B cell (primary cell): ENCODE measurements at regions not wholly inside any gene's neighbourhood (a gene's known extent, or its start where the extent isn't known, plus 50 kb on each side); places are given as distances from the start of the nearest gene placed in this dataset.

Source experiments
- ATAC-seq: fragments of 200-7000 bp; cut with Tn5 transposase; one replicate; pipeline ENCODE4 v1.10.0; 2021; ENCODE audit warnings: low read depth, mild to moderate bottlenecking, moderate number of reproducible peaks, moderate library complexity
- CTCF ChIA-PET: fragments of 350-600 bp; sonication (Branson Sonifier 250); formaldehyde crosslinking; loops from one replicate; lab custom pipeline; 2021; ENCODE audit warnings: antibody characterized with exemption, inconsistent platforms; lab: Charles Lee
- POLR2A ChIA-PET: fragments of 350-600 bp; sonication (Branson Sonifier 250); formaldehyde crosslinking; loops from one replicate; lab custom pipeline; 2021; ENCODE audit warnings: antibody characterized with exemption; lab: Charles Lee
- DNase-seq: peaks from one replicate; pipeline ENCODE4 v3.0.0; 2013
- H2AFZ ChIP-seq: 2 replicates; pipeline ENCODE4 v1.6.1; 2012; ENCODE audit warnings: mild to moderate bottlenecking, low read depth, low read length; ENCODE audit not compliant: insufficient read depth, poor library complexity, severe bottlenecking
- H3K27ac ChIP-seq, 2 donors: 1 replicate in 1 of 2; 2 replicates in 1 of 2; pipeline ENCODE4 v1.5.1; 2012 to 2013; ENCODE audit warnings: low read length in 2 of 2, mild to moderate bottlenecking in 2 of 2, moderate library complexity in 1 of 2
- H3K27me3 ChIP-seq, 4 experiments: fragments of 200-600 bp in 1 of 4; sonication (generic) in 1 of 4; replicated peaks in 1 of 4; 1 replicate in 2 of 4; 2 replicates in 2 of 4; pipeline versions ENCODE4 v1.6.1 to v1.7.0; 2013 to 2016; ENCODE audit warnings: low read length in 3 of 4, mild to moderate bottlenecking in 2 of 4, mixed read lengths in 1 of 4, moderate library complexity in 1 of 4; ENCODE audit not compliant: insufficient read depth in 4 of 4, control insufficient read depth in 3 of 4; ENCODE audit errors: control extremely low read depth in 1 of 4
- H3K36me3 ChIP-seq, 2 experiments: replicated peaks in 1 of 2; 1 replicate in 1 of 2; 2 replicates in 1 of 2; pipeline versions ENCODE4 v1.6.1 to v1.7.1; 2013; ENCODE audit warnings: low read length in 1 of 2; ENCODE audit not compliant: insufficient read depth in 2 of 2, control insufficient read depth in 1 of 2; ENCODE audit errors: control extremely low read depth in 1 of 2, extremely low read depth in 1 of 2
- H3K4me1 ChIP-seq, 2 donors: fragments of 200-600 bp in 1 of 2; sonication (generic) in 1 of 2; 1 replicate in 1 of 2; 2 replicates in 1 of 2; pipeline versions ENCODE4 v1.5.1 to v1.6.1; 2013 to 2017; ENCODE audit warnings: low read length in 2 of 2; ENCODE audit not compliant: control insufficient read depth in 2 of 2, insufficient read depth in 2 of 2
- H3K4me2 ChIP-seq: replicated peaks from 2 replicates; pipeline ENCODE3; 2012; ENCODE audit warnings: mild to moderate bottlenecking, low read depth, low read length; ENCODE audit not compliant: poor library complexity, severe bottlenecking
- H3K4me3 ChIP-seq, 5 experiments: fragments of 200-600 bp in 1 of 5; sonication (generic) in 1 of 5; 1 replicate in 3 of 5; 2 replicates in 2 of 5; pipeline versions ENCODE4 v1.5.1 to v1.7.0; 2011 to 2016; ENCODE audit warnings: low read length in 4 of 5, mild to moderate bottlenecking in 4 of 5, low read depth in 2 of 5, control low read depth in 1 of 5, moderate library complexity in 1 of 5; ENCODE audit not compliant: insufficient read depth in 1 of 5; ENCODE audit errors: control extremely low read depth in 1 of 5, extremely low read depth in 1 of 5
- H3K79me2 ChIP-seq: fragments of 200-600 bp; sonication (generic); one replicate; pipeline ENCODE4 v1.6.0; 2016; ENCODE audit warnings: low read length; ENCODE audit not compliant: control insufficient read depth, insufficient read depth
- H3K9ac ChIP-seq: fragments of 200-600 bp; sonication (generic); 2 replicates; pipeline ENCODE4 v1.6.1; 2017; ENCODE audit warnings: mild to moderate bottlenecking, low read length, moderate library complexity
- H3K9me3 ChIP-seq, 3 donors: one replicate each; pipeline versions ENCODE4 v1.6.1 to v1.7.1; 2013; ENCODE audit warnings: low read length in 2 of 3; ENCODE audit not compliant: control insufficient read depth in 2 of 3, insufficient read depth in 1 of 3; ENCODE audit errors: control extremely low read depth in 1 of 3
- H4K20me1 ChIP-seq: 2 replicates; pipeline ENCODE4 v1.6.0; 2012; ENCODE audit warnings: mild to moderate bottlenecking, low read length; ENCODE audit not compliant: insufficient read depth, control insufficient read depth, poor library complexity, severe bottlenecking
- H3K27ac Mint-ChIP-seq: one replicate; pipeline ENCODE4 v1.8.0; 2021; ENCODE audit warnings: mixed read lengths
- H3K27me3 Mint-ChIP-seq: one replicate; pipeline ENCODE4 v1.8.0; 2021; ENCODE audit warnings: mixed read lengths
- H3K4me1 Mint-ChIP-seq: one replicate; pipeline ENCODE4 v1.8.0; 2021; ENCODE audit warnings: mixed read lengths
- H3K4me3 Mint-ChIP-seq: one replicate; pipeline ENCODE4 v1.8.0; 2021; ENCODE audit warnings: mixed read lengths
- H3K9me3 Mint-ChIP-seq: one replicate; pipeline ENCODE4 v1.8.0; 2022; ENCODE audit warnings: mixed read lengths; ENCODE audit not compliant: insufficient read depth
- CTCF ChIP-seq: fragments of 200-600 bp; IDR thresholded peaks from one replicate; pipeline ENCODE4 v1.8.0; 2022; ENCODE audit warnings: antibody characterized with exemption, mild to moderate bottlenecking
- EZH2 ChIP-seq: IDR thresholded peaks from 2 replicates; pipeline ENCODE4 v1.6.1; 2012; ENCODE audit warnings: borderline replicate concordance, low read depth, mild to moderate bottlenecking, moderate library complexity, low read length; ENCODE audit not compliant: insufficient read depth, poor library complexity, severe bottlenecking
- WGBS: methylation state at CpG from one replicate; pipeline ENCODE4 v1.1.5; 2013; ENCODE audit warnings: missing lambda C conversion rate; ENCODE audit not compliant: insufficient coverage; 5-methylcytosine and 5-hydroxymethylcytosine counted together
- intact Hi-C: fragments of 100-400 bp; cut with micrococcal nuclease; formaldehyde crosslinking; loops from one replicate; pipeline ENCODE4 v1.10.0; 2022

GRCh38 chr7:39810710-39811109, 139.3 kb upstream of the CDK13 start:
- H3K4me1 ChIP-seq = no peaks in the 10 kb centered on the region
- Mint-ChIP-seq H3K27ac (no peak overlapping the region), H3K4me3 (no peak overlapping the region), H3K9me3 (no peaks in the 10 kb centered on the region), H3K27me3 (peaks cover 16% of the 10 kb centered on the region), H3K4me1 (no peaks in the 10 kb centered on the region)
- H3K36me3 ChIP-seq = no peaks in the 10 kb centered on the region
- no peaks in the 10 kb centered on the region for H3K9me3 ChIP-seq
- no peak overlapping the region for H3K9ac ChIP-seq
- ChIA-PET POLR2A (no interaction called here), CTCF (interaction anchor here (0.5 kb wide), 1 partner anchor 38 kb away, joined by 3 read pairs; no protein-coding TSS in a partner anchor)
- ATAC-seq = no peak
- H4K20me1 ChIP-seq = no peaks in the 10 kb centered on the region
- WGBS = 94% methylated on average over 3 of the region's 4 CpGs
- H3K4me2 ChIP-seq = no peak overlapping the region
- H3K27me3 ChIP-seq = peaks cover 0 to 2% (median 1%) of the 10 kb centered on the region in 4 experiments
- no peaks in the 10 kb centered on the region for H3K79me2 ChIP-seq
- H3K27ac ChIP-seq = no peak overlapping the region
- intact Hi-C loops = no loop called here
- no peak overlapping the region for H2AFZ ChIP-seq
- H3K4me3 ChIP-seq = no peak overlapping the region
- DNase-seq = no peak
- TF ChIP-seq CTCF = no peak
- no peak for TF ChIP-seq EZH2

GRCh38 chr7:39811161-39811614, 138.9 kb upstream of the CDK13 start:
- Histone ChIP-seq H3K36me3 (no peaks in the 10 kb centered on the region), H3K4me3 (no peak overlapping the region), H4K20me1 (no peaks in the 10 kb centered on the region), H3K4me2 (no peak overlapping the region), H3K4me1 (no peaks in the 10 kb centered on the region), H3K27me3 (peaks cover 0 to 2% (median 1%) of the 10 kb centered on the region in 4 experiments), H3K27ac (no peak overlapping the region), H3K9ac (no peak overlapping the region), H3K79me2 (no peaks in the 10 kb centered on the region), H3K9me3 (no peaks in the 10 kb centered on the region), H2AFZ (no peak overlapping the region)
- CTCF ChIA-PET = no interaction called here
- 0% methylated on average over 1 of the region's 1 CpG for WGBS
- ATAC-seq = no peak
- Mint-ChIP-seq H3K27me3 (peaks cover 16% of the 10 kb centered on the region), H3K4me1 (no peaks in the 10 kb centered on the region), H3K4me3 (no peak overlapping the region), H3K27ac (no peak overlapping the region), H3K9me3 (no peaks in the 10 kb centered on the region)
- no peak for TF ChIP-seq CTCF
- no peak for TF ChIP-seq EZH2
- POLR2A ChIA-PET = no interaction called here
- DNase-seq = no peak
- intact Hi-C loops = no loop called here
